ENCODE measurements at regions not wholly inside any gene's neighbourhood (a gene's known extent, or its start where the extent isn't known, plus 50 kb on each side); places are given as distances from the start of the nearest gene placed in this dataset.

DNA sequence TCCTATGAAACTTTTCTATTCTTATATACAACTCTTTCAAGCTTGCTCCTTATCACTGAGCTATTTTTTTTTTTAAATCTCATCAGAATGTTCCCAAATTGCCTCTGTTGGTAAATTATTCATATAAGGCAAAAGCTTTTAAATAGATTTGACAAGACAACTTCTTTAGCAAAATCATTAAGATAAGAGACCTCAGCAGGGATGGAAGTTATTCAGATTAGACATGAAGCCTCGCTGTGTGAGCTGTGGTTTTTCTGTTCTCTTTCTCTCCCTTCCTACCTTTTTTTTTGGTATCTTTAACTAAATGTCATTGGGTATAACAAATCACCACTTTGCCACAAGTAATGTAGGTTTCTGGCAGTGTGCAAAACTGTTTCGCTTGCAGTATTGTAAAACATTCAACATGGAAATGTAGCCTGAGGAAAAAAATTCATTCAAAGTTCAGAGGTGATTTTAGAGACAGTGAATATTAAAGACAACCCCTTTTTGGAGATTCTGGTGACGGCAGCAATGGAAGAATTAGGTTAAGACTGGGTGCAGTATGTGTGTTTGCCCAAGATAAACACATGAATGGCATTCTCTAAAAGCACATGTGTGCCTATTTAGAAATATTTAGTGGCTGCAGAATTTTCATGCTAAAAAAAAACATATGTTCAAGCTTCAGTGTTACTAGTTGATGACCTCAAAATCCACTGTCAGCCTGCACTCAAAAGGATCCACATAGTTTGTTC is 467.1 kb downstream of the ZNF608 start:
- TF ChIP-seq JUND (IDR thresholded peaks at IDR 0.05; ENCODE audit: low read depth): no peak
- in situ Hi-C loops (cut with HindIII; ENCODE audit: low pct_unique_long_range_greater_than_20kb, low sequenced_read_pairs): no loop called here
- no peak for DNase-seq (ENCODE audit: low read depth in 1 of 2, low spot score in 1 of 2)

- DNase-seq (ENCODE audit: low read depth in 1 of 2, low spot score in 1 of 2): no peak
- TF ChIP-seq JUND (IDR thresholded peaks at IDR 0.05; ENCODE audit: low read depth): no peak
- in situ Hi-C loops (cut with HindIII; ENCODE audit: low pct_unique_long_range_greater_than_20kb, low sequenced_read_pairs): no loop called here
Observed at GRCh38 chr5:124278636-124279035, 467.8 kb downstream of the ZNF608 start.

GRCh38 chr5:124277767-124278545 is 468.5 kb downstream of the ZNF608 start:
- DNase-seq (ENCODE audit: low read depth in 1 of 2, low spot score in 1 of 2): no peak
- in situ Hi-C loops (cut with HindIII; ENCODE audit: low pct_unique_long_range_greater_than_20kb, low sequenced_read_pairs): no loop called here
- no peak for TF ChIP-seq JUND (IDR thresholded peaks at IDR 0.05; ENCODE audit: low read depth)

DNA sequence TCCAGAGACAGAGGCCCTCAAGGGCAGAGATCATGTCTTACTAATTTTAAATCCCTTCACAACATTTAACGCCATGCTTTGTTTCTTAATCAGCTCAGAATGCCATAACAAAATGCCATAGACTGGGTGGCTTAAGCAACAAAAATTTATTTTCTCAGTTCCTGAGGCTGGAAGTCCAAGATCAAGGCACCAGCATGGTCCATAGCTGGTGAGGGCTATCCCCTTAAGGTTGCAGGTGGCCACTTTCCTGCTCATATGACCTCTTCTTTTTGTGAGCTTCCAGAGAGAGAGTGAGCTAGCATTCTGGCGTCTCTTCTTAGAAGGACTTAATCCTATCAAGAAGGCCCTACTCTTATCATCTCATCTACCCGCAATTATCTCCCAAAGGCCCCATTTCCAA is 470.3 kb downstream of the ZNF608 start:
- no peak for DNase-seq (ENCODE audit: low read depth in 1 of 2, low spot score in 1 of 2)
- TF ChIP-seq JUND (IDR thresholded peaks at IDR 0.05; ENCODE audit: low read depth): no peak
- in situ Hi-C loops (cut with HindIII; ENCODE audit: low pct_unique_long_range_greater_than_20kb, low sequenced_read_pairs): no loop called here

- DNase-seq (ENCODE audit: low read depth in 1 of 2, low spot score in 1 of 2): no peak
- TF ChIP-seq JUND (IDR thresholded peaks at IDR 0.05; ENCODE audit: low read depth): no peak
- in situ Hi-C loops (cut with HindIII; ENCODE audit: low pct_unique_long_range_greater_than_20kb, low sequenced_read_pairs): no loop called here
Observed at GRCh38 chr5:124274949-124275348, 471.5 kb downstream of the ZNF608 start.

- in situ Hi-C loops (cut with HindIII; ENCODE audit: low pct_unique_long_range_greater_than_20kb, low sequenced_read_pairs): no loop called here
- no peak for DNase-seq (ENCODE audit: low read depth in 1 of 2, low spot score in 1 of 2)
- TF ChIP-seq JUND (IDR thresholded peaks at IDR 0.05; ENCODE audit: low read depth): no peak
Observed at GRCh38 chr5:124264499-124264898, 481.9 kb downstream of the ZNF608 start.

GRCh38 chr5:124263680-124264491 is 482.6 kb downstream of the ZNF608 start:
- DNase-seq (ENCODE audit: low read depth in 1 of 2, low spot score in 1 of 2): peak in 1 of 2 experiments; percentile 74
- in situ Hi-C loops (cut with HindIII; ENCODE audit: low pct_unique_long_range_greater_than_20kb, low sequenced_read_pairs): no loop called here
- no peak for TF ChIP-seq JUND (IDR thresholded peaks at IDR 0.05; ENCODE audit: low read depth)

- in situ Hi-C loops (cut with HindIII; ENCODE audit: low pct_unique_long_range_greater_than_20kb, low sequenced_read_pairs): no loop called here
- DNase-seq (ENCODE audit: low read depth in 1 of 2, low spot score in 1 of 2): peak; percentile 20 to 88
- peak; percentile 87 for TF ChIP-seq JUND (IDR thresholded peaks at IDR 0.05; ENCODE audit: low read depth)
Observed at GRCh38 chr5:124262991-124263571, 483.4 kb downstream of the ZNF608 start.

- in situ Hi-C loops (cut with HindIII; ENCODE audit: low pct_unique_long_range_greater_than_20kb, low sequenced_read_pairs): no loop called here
- peak; percentile 30 to 89 for DNase-seq (ENCODE audit: low read depth in 1 of 2, low spot score in 1 of 2)
- TF ChIP-seq JUND (IDR thresholded peaks at IDR 0.05; ENCODE audit: low read depth): no peak; the same call in 1 of the 2 replicates
Observed at GRCh38 chr5:124262470-124262869, 484.0 kb downstream of the ZNF608 start.

DNA sequence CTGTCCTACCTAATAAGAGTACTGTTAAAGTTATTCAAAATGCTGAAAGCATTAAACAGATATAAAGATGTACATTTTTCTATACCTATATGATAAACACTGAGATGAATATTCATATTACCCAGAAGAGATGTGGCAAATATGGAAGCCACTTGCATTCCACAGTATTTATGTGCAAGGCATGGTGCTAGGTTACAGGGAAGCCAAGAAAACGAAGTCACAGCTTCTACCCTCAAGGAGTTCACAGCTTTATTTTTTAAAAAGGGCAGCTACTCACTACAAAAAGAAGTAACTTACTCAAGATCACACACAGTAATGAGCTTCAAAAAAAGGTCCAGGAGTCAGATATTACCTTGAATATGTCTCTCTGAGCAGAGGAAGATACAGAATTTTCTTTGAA is 484.6 kb downstream of the ZNF608 start:
- no peak for TF ChIP-seq JUND (IDR thresholded peaks at IDR 0.05; ENCODE audit: low read depth)
- no peak for DNase-seq (ENCODE audit: low read depth in 1 of 2, low spot score in 1 of 2)
- in situ Hi-C loops (cut with HindIII; ENCODE audit: low pct_unique_long_range_greater_than_20kb, low sequenced_read_pairs): no loop called here

- in situ Hi-C loops (cut with HindIII; ENCODE audit: low pct_unique_long_range_greater_than_20kb, low sequenced_read_pairs): no loop called here
- no peak for DNase-seq (ENCODE audit: low read depth in 1 of 2, low spot score in 1 of 2)
- TF ChIP-seq JUND (IDR thresholded peaks at IDR 0.05; ENCODE audit: low read depth): no peak
Observed at GRCh38 chr5:124260921-124261515, 485.4 kb downstream of the ZNF608 start.

- no peak for TF ChIP-seq JUND (IDR thresholded peaks at IDR 0.05; ENCODE audit: low read depth)
- peak in 1 of 2 experiments; percentile 86 for DNase-seq (ENCODE audit: low read depth in 1 of 2, low spot score in 1 of 2)
Observed at GRCh38 chr5:124259017-124259416, 487.4 kb downstream of the ZNF608 start.

More at GRCh38 chr5:124259017-124259416, 487.4 kb downstream of the ZNF608 start:
- in situ Hi-C loops (cut with HindIII; ENCODE audit: low pct_unique_long_range_greater_than_20kb, low sequenced_read_pairs): no loop called here

Measured in T47D (cell line).